GM12878 (cell line): ENCODE measurements at regions not wholly inside any gene's neighbourhood (a gene's known extent, or its start where the extent isn't known, plus 50 kb on each side); places are given as distances from the start of the nearest gene placed in this dataset.

Experiments
- ATAC-seq: fragments of 200-7000 bp; cut with Tn5 transposase; 3 replicates; pipeline ENCODE4 v1.9.1; 2020; ENCODE audit warnings: mild to moderate bottlenecking, moderate library complexity
- BruUV-seq: library from RNA; stranded (reverse); fragments of 400-500 nt; replicated peaks from 2 replicates; lab custom pipeline; 2021; lab: Mats Ljungman, UMichigan
- CTCF ChIA-PET: fragments of 300-600 bp; sonication (Branson Sonifier 250); formaldehyde crosslinking; extraction: SDS; loops from one replicate; lab custom pipeline; 2021; ENCODE audit warnings: inconsistent platforms; lab: Yijun Ruan, JAX
- POLR2A ChIA-PET: fragments of 350-600 bp; formaldehyde crosslinking; extraction: SDS; loops from one replicate; lab custom pipeline; 2021; ENCODE audit warnings: inconsistent platforms; lab: Charles Lee
- RAD21 ChIA-PET: fragments of 300-600 bp; sonication (Branson Sonifier 250); formaldehyde crosslinking; loops from one replicate; lab custom pipeline; 2023; ENCODE audit warnings: antibody characterized with exemption; ENCODE audit not compliant: unreplicated experiment; lab: Charles Lee
- SMC1A ChIA-PET: fragments of 300-600 bp; sonication (Branson Sonifier 250); formaldehyde crosslinking; loops from one replicate; lab custom pipeline; 2023; ENCODE audit not compliant: unreplicated experiment, uncharacterized antibody; lab: Charles Lee
- DNase-seq: peaks from one replicate; pipeline ENCODE4 v3.0.0-alpha.2; 2011; ENCODE audit warnings: low read depth, low spot score
- FAIRE-seq: peaks from 3 replicates; lab custom pipeline; 2011; peaks lifted over from hg19 to GRCh38; lab: Jason Lieb, UNC
- H2AFZ ChIP-seq: 2 replicates; pipeline ENCODE4 v1.6.0; 2011; ENCODE audit warnings: low read depth, low read length, control low read depth; ENCODE audit not compliant: control insufficient read depth
- H3K27ac ChIP-seq: 2 replicates; pipeline ENCODE4 v1.5.1; 2011; ENCODE audit warnings: control low read depth; ENCODE audit not compliant: control insufficient read depth, insufficient read depth
- H3K27me3 ChIP-seq, 2 experiments: replicated peaks in 1 of 2; 2 replicates each; pipeline versions ENCODE4 v1.6.0 to v1.6.1; 2011; ENCODE audit warnings: low read length in 1 of 2; ENCODE audit not compliant: control insufficient read depth in 2 of 2, insufficient read depth in 2 of 2
- H3K36me3 ChIP-seq, 2 experiments: 2 replicates each; pipeline ENCODE4 v1.5.1; 2011; ENCODE audit warnings: low read length in 1 of 2; ENCODE audit not compliant: control insufficient read depth in 2 of 2, insufficient read depth in 2 of 2
- H3K4me1 ChIP-seq: 2 replicates; pipeline ENCODE4 v1.6.1; 2011; ENCODE audit warnings: mild to moderate bottlenecking, low read length, moderate library complexity, mixed read lengths; ENCODE audit not compliant: control insufficient read depth, insufficient read depth
- H3K4me2 ChIP-seq: 2 replicates; pipeline ENCODE4 v1.6.0; 2011; ENCODE audit warnings: control low read depth; ENCODE audit not compliant: control insufficient read depth, insufficient read depth
- H3K4me3 ChIP-seq: fragments of 200-600 bp; sonication (generic); 2 replicates; pipeline ENCODE4 v1.5.1; 2016
- H3K79me2 ChIP-seq: 2 replicates; pipeline ENCODE4 v1.6.0; 2011; ENCODE audit warnings: low read length; ENCODE audit not compliant: control insufficient read depth, insufficient read depth
- H3K9ac ChIP-seq: 2 replicates; pipeline ENCODE4 v1.8.0; 2011; ENCODE audit warnings: low read length, control low read depth, mixed read lengths; ENCODE audit not compliant: control insufficient read depth, insufficient read depth
- H3K9me3 ChIP-seq: replicated peaks from 3 replicates; pipeline ENCODE4 v1.5.1; 2011; ENCODE audit warnings: mild to moderate bottlenecking, low read length; ENCODE audit not compliant: control insufficient read depth, insufficient read depth
- H4K20me1 ChIP-seq: 2 replicates; pipeline ENCODE4 v1.6.0; 2011; ENCODE audit not compliant: control insufficient read depth, insufficient read depth
- BRCA1 ChIP-seq: IDR thresholded peaks from 2 replicates; pipeline ENCODE4 v1.6.1; 2011; ENCODE audit warnings: low read depth, low read length, improper control_type of control experiment
- CBX3 ChIP-seq: fragments of 200-600 bp; sonication (generic); IDR thresholded peaks from 2 replicates; pipeline ENCODE4 v1.6.1; 2016; ENCODE audit warnings: low read depth, borderline replicate concordance
- FOXK2 ChIP-seq: fragments of 450-650 bp; IDR thresholded peaks from 2 replicates; pipeline ENCODE4 v1.6.1; 2017; ENCODE audit warnings: mild to moderate bottlenecking, moderate library complexity
- IKZF2 ChIP-seq, 2 experiments: fragments of 450-650 bp; IDR thresholded peaks; 2 replicates each; pipeline ENCODE4 v1.6.1; 2017; ENCODE audit warnings: mild to moderate bottlenecking in 2 of 2, moderate library complexity in 2 of 2
- MXI1 ChIP-seq: fragments of 150-350 bp; IDR thresholded peaks from 2 replicates; pipeline ENCODE4 v1.6.1; 2011; ENCODE audit warnings: low read depth, mild to moderate bottlenecking, inconsistent platforms, low read length, improper control_type of control experiment
- MYC ChIP-seq: IDR thresholded peaks from 2 replicates; pipeline ENCODE4 v1.6.1; 2011; ENCODE audit warnings: mild to moderate bottlenecking, low read length, moderate library complexity, inconsistent platforms; ENCODE audit not compliant: insufficient read depth, insufficient replicate concordance, insufficient read length, severe bottlenecking
- RAD51 ChIP-seq: fragments of 450-650 bp; IDR thresholded peaks from 2 replicates; pipeline ENCODE4 v1.6.1; 2016; ENCODE audit warnings: moderate library complexity, mild to moderate bottlenecking, inconsistent platforms
- RELA ChIP-seq: fragments of 450-650 bp; IDR thresholded peaks from 2 replicates; pipeline ENCODE4 v1.8.0; 2014; ENCODE audit warnings: borderline replicate concordance; ENCODE audit not compliant: partially characterized antibody
- SPI1 ChIP-seq: IDR thresholded peaks from 2 replicates; pipeline ENCODE4 v1.6.1; 2011; ENCODE audit warnings: low read depth, mild to moderate bottlenecking, low read length, moderate library complexity, borderline replicate concordance; ENCODE audit not compliant: insufficient read depth
- STAT3 ChIP-seq: IDR thresholded peaks from 2 replicates; pipeline ENCODE4 v1.6.1; 2011; ENCODE audit warnings: low read depth, low read length, improper control_type of control experiment
- YBX1 ChIP-seq: fragments of 450-650 bp; IDR thresholded peaks from 2 replicates; pipeline ENCODE4 v1.6.1; 2016; ENCODE audit warnings: antibody characterized with exemption
- ZBED1 ChIP-seq: IDR thresholded peaks from 2 replicates; pipeline ENCODE4 v1.6.1; 2016; ENCODE audit warnings: borderline replicate concordance
- ZNF24 ChIP-seq: fragments of 450-650 bp; IDR thresholded peaks from 2 replicates; pipeline ENCODE4 v1.6.1; 2017; ENCODE audit warnings: antibody characterized with exemption, mild to moderate bottlenecking
- ZZZ3 ChIP-seq: IDR thresholded peaks from 2 replicates; pipeline ENCODE4 v1.6.1; 2011; ENCODE audit warnings: low read depth; ENCODE audit not compliant: control insufficient read depth, insufficient read length
- WGBS: methylation state at CpG from one replicate; pipeline ENCODE4 v1.1.6; 2016; ENCODE audit warnings: low lambda C conversion rate; ENCODE audit not compliant: insufficient replicate concordance, insufficient coverage; ENCODE audit errors: missing lambda C conversion rate; 5-methylcytosine and 5-hydroxymethylcytosine counted together
- in situ Hi-C: fragments of 300-500 bp; cut with MboI; formaldehyde crosslinking; loops from 9 replicates; pipeline ENCODE4 v1.14.3; 2018; ENCODE audit warnings: mixed read lengths
- intact Hi-C: fragments of 100-400 bp; cut with micrococcal nuclease; formaldehyde crosslinking; loops from one replicate; pipeline ENCODE4 v1.14.2; 2022; ENCODE audit not compliant: unreplicated experiment
- TF ChIP-seq, protein P1 (sequence below): fragments of 450-650 bp; IDR thresholded peaks from 2 replicates; pipeline ENCODE4 v1.6.1; 2017; ENCODE audit warnings: mild to moderate bottlenecking, moderate library complexity
- TF ChIP-seq, protein P2 (sequence below): IDR thresholded peaks from 2 replicates; pipeline ENCODE4 v1.6.1; 2011; ENCODE audit warnings: low read depth, mild to moderate bottlenecking, low read length, moderate library complexity, borderline replicate concordance; ENCODE audit errors: extremely low read depth

DNA sequence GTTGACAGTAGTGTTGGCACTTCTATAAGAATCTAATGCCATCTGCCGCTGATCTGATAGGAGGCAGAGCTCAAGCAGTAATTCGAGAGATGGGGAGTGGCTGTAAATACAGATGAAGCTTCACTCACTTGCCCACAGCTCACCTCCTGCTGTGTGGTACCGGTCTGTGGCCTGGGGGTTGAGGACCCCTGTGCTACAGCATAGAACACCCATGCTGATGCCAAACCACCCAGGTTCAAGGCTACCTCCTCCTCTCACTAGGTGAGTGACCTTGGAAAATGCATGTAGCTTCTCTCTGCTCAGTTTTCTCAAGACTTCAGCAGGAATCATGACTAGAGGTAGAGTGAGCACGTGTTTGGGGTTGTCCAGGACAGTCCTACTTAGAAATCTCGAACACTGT is 263.4 kb downstream of the SH3BP4 start (continued):
- TF ChIP-seq, protein P1, sequence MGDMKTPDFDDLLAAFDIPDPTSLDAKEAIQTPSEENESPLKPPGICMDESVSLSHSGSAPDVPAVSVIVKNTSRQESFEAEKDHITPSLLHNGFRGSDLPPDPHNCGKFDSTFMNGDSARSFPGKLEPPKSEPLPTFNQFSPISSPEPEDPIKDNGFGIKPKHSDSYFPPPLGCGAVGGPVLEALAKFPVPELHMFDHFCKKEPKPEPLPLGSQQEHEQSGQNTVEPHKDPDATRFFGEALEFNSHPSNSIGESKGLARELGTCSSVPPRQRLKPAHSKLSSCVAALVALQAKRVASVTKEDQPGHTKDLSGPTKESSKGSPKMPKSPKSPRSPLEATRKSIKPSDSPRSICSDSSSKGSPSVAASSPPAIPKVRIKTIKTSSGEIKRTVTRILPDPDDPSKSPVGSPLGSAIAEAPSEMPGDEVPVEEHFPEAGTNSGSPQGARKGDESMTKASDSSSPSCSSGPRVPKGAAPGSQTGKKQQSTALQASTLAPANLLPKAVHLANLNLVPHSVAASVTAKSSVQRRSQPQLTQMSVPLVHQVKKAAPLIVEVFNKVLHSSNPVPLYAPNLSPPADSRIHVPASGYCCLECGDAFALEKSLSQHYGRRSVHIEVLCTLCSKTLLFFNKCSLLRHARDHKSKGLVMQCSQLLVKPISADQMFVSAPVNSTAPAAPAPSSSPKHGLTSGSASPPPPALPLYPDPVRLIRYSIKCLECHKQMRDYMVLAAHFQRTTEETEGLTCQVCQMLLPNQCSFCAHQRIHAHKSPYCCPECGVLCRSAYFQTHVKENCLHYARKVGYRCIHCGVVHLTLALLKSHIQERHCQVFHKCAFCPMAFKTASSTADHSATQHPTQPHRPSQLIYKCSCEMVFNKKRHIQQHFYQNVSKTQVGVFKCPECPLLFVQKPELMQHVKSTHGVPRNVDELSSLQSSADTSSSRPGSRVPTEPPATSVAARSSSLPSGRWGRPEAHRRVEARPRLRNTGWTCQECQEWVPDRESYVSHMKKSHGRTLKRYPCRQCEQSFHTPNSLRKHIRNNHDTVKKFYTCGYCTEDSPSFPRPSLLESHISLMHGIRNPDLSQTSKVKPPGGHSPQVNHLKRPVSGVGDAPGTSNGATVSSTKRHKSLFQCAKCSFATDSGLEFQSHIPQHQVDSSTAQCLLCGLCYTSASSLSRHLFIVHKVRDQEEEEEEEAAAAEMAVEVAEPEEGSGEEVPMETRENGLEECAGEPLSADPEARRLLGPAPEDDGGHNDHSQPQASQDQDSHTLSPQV: no peak
- no peak for TF ChIP-seq CBX3

DNA sequence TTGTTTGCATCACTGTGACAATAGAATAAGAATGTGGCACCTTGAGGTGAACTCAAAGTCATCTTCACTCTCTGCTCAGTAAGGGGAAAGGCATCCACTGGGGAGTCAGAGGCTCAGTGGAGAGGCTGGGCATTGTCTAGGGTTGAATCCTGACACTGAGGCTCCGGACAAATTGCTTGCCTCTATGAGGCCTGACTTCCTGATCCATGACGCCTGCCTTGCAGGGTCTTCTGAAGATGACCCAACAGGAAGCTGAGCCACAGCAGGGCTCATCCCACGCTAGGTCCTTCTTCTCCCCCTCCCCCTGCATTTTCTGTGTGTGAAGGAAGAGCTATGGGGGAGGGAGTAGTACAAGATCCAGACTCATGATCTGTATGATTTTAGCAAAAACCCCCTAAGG is 265.1 kb downstream of the SH3BP4 start:
- POLR2A ChIA-PET: no interaction called here
- BruUV-seq: no TSS peak
- TF ChIP-seq ZZZ3: no peak
- TF ChIP-seq RELA: no peak
- no peak for TF ChIP-seq BRCA1
- no peak for TF ChIP-seq STAT3
- TF ChIP-seq ZNF24: no peak
- no peak for TF ChIP-seq MXI1
- TF ChIP-seq, protein P2, sequence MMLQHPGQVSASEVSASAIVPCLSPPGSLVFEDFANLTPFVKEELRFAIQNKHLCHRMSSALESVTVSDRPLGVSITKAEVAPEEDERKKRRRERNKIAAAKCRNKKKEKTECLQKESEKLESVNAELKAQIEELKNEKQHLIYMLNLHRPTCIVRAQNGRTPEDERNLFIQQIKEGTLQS: no peak
- no peak for TF ChIP-seq RAD51
- no peak for TF ChIP-seq MYC
- no peak for TF ChIP-seq FOXK2
- TF ChIP-seq IKZF2 (IDR thresholded peaks at IDR 0.05): no peak
- no peak for TF ChIP-seq YBX1
- no peak for TF ChIP-seq SPI1
- TF ChIP-seq ZBED1: no peak
- TF ChIP-seq, all 136 proteins: peak for 0
- FAIRE-seq (no peak), DNase-seq (no peak), ATAC-seq (no peak)
- H3K9me3 ChIP-seq: no peaks in the 10 kb centered on the region
- WGBS: 17% methylated on average over 3 of the region's 3 CpGs
- H2AFZ ChIP-seq: no peak overlapping the region
- H3K27me3 ChIP-seq: no peaks in the 10 kb centered on the region
- CTCF ChIA-PET: no interaction called here
- in situ Hi-C loops (no loop called here), intact Hi-C loops (no loop called here)
- no peaks in the 10 kb centered on the region for H3K4me1 ChIP-seq
- no peak overlapping the region for H3K4me3 ChIP-seq
- no peaks in the 10 kb centered on the region for H3K79me2 ChIP-seq
- H3K27ac ChIP-seq: no peak overlapping the region
- no peaks in the 10 kb centered on the region for H4K20me1 ChIP-seq
- RAD21 ChIA-PET: no interaction called here
- H3K4me2 ChIP-seq: no peak overlapping the region
- H3K36me3 ChIP-seq: no peaks in the 10 kb centered on the region
- H3K9ac ChIP-seq: no peak overlapping the region
- SMC1A ChIA-PET: no interaction called here
